GM12892 (cell line): ENCODE measurements at regions not wholly inside any gene's neighbourhood (a gene's known extent, or its start where the extent isn't known, plus 50 kb on each side); places are given as distances from the start of the nearest gene placed in this dataset.

Experiments used
- POLR2A ChIP-seq: IDR thresholded peaks from 2 replicates; pipeline ENCODE4 v1.6.1; 2011; ENCODE audit warnings: low read depth, low read length, control low read depth
- POLR2AphosphoS5 ChIP-seq: IDR thresholded peaks from 2 replicates; pipeline ENCODE4 v1.6.1; 2011; ENCODE audit warnings: low read depth, low read length, control low read depth
- TAF1 ChIP-seq: IDR thresholded peaks from 2 replicates; pipeline ENCODE4 v1.6.1; 2011; ENCODE audit warnings: low read depth, mild to moderate bottlenecking, control low read depth, low read length, borderline replicate concordance

DNA sequence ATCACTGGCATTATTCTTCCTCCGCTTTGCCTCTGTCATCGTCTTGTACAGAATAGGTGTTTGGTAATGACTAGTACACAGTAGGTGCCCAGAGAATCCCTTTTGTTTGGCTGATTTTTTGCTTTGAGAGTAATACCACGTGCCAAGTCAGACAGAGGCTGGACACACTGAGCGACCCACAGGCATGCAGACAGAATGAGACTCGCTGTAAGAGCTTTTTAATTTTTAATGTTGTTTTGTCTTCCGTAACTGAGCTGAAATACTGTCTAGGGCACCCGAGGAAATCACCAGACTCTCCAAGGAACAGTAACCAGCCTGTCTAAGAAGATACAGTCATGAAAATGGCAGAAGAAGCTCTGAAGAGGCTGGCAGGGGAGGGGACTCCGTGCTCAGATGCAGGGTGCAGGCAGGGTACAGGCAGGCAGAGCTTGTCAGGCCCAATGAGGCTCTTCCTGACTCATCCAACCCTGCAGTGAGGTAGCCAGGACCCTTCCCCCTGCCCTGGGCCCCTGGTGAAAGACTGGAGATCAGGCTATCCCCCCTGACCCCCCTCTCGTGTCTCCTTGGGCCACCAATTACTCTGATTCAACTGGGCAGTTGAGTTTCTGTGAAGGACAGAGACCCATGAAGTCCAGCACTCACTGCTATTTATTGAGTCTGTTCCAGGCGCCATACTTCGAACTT is 60.1 kb upstream of the ECE1 start:
- no peak for TF ChIP-seq TAF1
- TF ChIP-seq POLR2A, result no peak
- TF ChIP-seq POLR2AphosphoS5, result no peak
